ACHN (cell line): ENCODE measurements at regions not wholly inside any gene's neighbourhood (a gene's known extent, or its start where the extent isn't known, plus 50 kb on each side); places are given as distances from the start of the nearest gene placed in this dataset.
"Not testable (repeated sequence)": the region's sequence is repeated elsewhere in the genome, so short reads cannot be mapped to it uniquely, and the experiment has no call there.

Source experiments
- DNase-seq: peaks from one replicate; pipeline ENCODE4 v3.0.0-alpha.2; 2015
- in situ Hi-C: cut with HindIII; loops from 2 replicates; pipeline ENCODE4 v1.10.0; 2017; ENCODE audit warnings: low sequenced_read_pairs, low pct_ligation_motif_present, low pct_unique_long_range_greater_than_20kb

DNA sequence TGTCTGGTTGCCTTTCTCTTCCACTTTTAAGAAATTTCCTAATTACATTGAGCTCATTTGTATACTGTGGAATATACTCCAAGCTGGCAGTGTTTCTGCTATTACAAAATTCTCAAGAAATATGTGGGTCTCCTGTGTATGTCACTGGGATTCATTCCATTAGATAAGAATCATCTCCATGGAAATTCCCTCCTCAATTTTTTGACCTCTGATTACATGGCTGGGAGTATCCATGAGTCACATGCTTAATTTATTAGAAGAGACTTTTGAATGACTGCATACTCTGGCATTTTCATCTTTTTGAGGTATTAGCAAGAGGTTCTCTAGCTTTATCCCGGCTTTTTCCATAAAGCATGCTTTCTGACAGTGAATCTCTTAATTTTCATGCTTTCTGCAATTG lies 665.5 kb upstream of the CNTNAP5 start:
- DNase-seq, result no peak
- in situ Hi-C loops, result no loop called here

DNA sequence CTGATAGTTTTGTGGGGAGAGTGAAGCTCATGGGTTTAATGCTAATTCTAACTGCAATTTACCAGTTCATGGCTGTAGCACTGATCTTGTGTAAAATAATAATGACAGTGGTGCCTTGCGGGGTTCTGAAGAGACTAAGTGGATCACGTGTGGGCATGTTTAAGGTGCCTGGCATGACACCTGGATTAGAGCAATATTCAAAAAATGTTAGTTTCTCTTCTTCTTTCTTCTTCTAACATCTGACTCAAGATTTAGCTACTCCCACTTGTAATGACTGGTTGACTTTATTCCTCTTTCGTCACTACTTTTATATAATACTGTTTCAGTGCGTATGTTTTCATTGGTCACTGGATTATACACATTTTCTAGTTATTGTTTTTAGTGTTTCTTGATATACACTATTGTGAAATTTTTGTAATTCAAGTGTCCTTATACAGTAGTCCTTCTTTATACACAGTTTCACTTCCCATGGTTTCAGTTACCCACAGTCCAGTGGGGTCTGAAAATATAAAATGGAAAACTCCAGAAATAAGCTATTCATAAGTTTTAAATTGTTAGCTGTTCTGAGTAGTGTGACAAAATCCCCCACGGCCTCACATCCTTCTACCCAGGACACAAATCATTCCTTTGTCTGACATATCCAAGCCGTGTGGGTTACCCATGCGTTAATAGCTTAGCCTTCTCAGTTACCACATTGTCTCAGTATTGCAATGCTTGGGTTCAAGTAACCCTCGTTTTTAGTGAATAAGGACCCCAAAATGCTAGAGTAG lies 662.2 kb upstream of the CNTNAP5 start:
- in situ Hi-C loops, result no loop called here
- DNase-seq, result no peak

DNA sequence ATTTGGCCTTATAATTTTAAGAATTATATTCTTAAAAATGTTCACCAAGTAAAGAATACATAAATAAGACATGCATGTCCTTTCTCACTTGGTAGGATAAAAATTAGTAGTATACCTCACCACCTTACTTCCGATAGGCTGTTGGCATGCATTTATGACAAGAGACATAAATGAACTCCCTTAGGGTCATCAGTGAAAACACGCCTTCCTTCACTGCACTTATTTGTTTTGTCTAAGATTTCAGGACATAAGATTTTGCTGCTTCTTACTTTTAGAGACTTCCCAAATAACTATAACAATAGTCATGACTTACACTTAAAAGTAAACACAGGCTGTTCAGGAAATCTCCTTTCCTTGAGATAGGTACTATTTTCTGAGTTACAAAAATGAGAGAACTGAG lies 661.3 kb upstream of the CNTNAP5 start:
- DNase-seq, result no peak

DNA sequence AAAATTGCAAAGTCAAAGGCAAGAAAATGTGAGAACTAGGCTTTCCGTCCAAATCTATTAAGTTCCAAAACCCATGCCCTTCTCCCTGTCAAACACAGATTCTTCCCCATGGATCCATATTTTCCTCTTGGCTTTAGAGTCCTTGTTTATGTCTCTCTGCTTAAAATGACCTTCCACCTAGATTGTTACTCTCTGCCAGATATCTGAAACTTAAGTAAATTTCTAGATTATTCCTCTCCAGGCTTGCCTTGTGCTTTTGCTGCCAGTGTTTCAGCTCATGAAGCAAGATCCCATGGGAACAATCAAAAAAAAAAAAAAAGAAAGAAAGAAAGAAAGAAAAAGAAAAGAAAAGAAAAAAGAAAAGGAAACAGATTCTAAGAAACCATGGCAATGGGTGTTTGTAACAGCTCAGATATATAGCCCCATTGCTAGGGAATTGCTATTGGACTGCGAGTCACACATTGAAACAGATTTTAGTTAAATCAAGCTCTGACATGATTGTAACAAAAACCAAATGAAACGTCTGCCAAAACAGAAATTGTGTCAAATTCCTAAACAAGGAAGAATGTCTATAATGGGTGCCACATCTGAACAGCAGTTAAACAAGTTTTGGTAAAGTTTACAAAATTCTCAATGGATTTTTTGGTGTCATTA lies 660.7 kb upstream of the CNTNAP5 start:
- in situ Hi-C loops, result no loop called here
- DNase-seq, result no peak

More for the DNA sequence above, 661.3 kb upstream of the CNTNAP5 start:
- in situ Hi-C loops, result no loop called here

GRCh38 chr2:123366239-123366837 lies 658.7 kb upstream of the CNTNAP5 start:
- DNase-seq, result no peak
- in situ Hi-C loops, result no loop called here

- in situ Hi-C loops, result no loop called here
- no peak for DNase-seq
Observed at GRCh38 chr2:123370186-123370585, 654.9 kb upstream of the CNTNAP5 start.

GRCh38 chr2:123371535-123371934 lies 653.6 kb upstream of the CNTNAP5 start:
- in situ Hi-C loops, result no loop called here

DNA sequence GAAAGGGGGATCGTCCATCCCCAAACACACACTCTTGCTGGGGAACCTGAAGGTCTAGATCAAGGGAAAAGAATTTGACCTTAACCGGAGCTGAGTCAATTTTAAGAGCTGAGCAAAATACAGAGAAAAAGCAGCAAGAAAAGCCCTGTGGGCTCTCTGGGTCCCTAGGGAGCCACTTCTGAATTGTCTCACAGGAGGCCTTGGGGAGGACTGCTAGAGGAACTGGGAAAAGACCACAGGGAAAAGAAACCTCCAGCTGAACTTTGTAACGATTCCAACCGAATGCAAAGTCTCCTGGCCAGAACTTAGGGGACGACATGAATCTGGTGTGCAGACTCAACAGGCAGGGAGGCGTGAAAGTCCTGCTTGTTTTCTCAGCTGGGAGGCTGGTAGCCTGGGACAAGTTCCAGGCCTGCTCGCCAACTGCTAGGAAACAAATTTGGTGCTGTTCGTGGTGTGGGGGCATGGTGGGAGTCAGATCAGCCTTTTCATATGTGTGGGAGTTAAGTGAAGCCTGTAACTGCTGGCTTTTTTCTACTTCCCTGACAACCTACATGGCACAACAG lies 644.6 kb upstream of the CNTNAP5 start:
- DNase-seq, result no peak
- in situ Hi-C loops, result no loop called here

More at GRCh38 chr2:123371535-123371934, 653.6 kb upstream of the CNTNAP5 start:
- DNase-seq, result no peak

GRCh38 chr2:123415678-123416077 lies 609.4 kb upstream of the CNTNAP5 start:
- no peak for DNase-seq
- in situ Hi-C loops, result no loop called here

GRCh38 chr2:123419976-123420375 lies 605.1 kb upstream of the CNTNAP5 start:
- no peak for DNase-seq
- in situ Hi-C loops, result no loop called here

- DNase-seq, result no peak
- in situ Hi-C loops, result no loop called here
Observed at GRCh38 chr2:123434546-123435395, 590.3 kb upstream of the CNTNAP5 start.

- DNase-seq, result no peak
- in situ Hi-C loops, result no loop called here
Observed at GRCh38 chr2:123438251-123438650, 586.8 kb upstream of the CNTNAP5 start.

DNA sequence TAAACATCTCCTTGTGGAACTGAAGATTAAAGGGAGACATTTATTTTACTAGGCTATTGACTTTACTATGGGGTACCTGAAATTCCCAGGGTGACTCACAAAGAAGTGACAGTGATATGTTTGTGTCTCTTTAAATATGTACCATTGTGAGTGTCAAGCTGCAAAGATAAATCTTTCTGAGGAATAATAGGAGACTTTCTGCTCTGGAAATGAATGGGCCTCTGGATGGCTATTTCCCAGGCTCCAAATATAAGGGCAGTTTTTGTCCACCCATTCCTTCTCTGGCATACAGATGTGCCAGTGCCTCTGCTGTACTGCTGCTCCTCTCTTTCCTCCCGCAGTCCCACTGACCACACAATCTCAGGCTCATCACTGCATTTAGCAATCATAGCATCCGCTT lies 586.4 kb upstream of the CNTNAP5 start:
- in situ Hi-C loops, result no loop called here
- DNase-seq, result no peak

DNA sequence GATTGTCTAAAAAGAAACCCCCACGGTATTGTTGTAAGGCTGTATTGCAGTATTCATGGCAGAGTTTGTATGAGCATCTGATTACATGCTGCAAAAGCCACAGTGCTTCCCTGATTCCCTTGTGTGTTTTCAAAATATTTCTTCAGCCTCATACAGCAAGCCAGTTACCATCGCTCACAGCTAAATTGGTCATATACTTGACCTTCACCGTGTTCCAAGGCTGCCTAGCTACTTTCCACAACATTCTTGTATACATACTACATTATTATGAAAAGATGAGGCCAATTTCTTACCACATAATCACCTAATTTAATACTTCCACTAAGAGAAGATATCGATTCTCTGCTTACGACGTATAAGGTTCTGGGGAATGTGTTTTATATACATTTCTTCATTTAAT lies 576.3 kb upstream of the CNTNAP5 start:
- no peak for DNase-seq
- in situ Hi-C loops, result no loop called here

DNA sequence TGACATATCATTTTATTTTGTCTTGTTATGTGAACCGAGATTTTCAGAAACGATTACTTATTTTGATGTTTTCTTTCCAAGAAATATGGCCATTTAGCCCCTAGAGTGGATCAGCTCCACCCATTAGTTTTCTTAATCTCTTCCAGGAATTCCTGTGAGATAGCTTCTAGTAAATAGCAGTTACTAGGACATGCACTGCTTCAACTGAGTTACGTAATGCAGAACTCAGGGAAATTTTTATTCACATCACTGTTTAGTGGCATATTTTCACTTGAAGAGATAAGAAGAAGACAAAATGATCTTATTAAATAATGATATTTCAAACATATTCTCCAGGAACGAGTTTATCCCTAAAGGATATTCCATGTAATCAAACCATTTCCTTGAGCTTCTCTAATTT lies 573.5 kb upstream of the CNTNAP5 start:
- DNase-seq, result no peak
- in situ Hi-C loops, result no loop called here

GRCh38 chr2:123453046-123453700 lies 571.9 kb upstream of the CNTNAP5 start:
- DNase-seq, result no peak
- in situ Hi-C loops, result no loop called here

GRCh38 chr2:123453772-123454171 lies 571.3 kb upstream of the CNTNAP5 start:
- in situ Hi-C loops, result no loop called here
- DNase-seq, result no peak

DNA sequence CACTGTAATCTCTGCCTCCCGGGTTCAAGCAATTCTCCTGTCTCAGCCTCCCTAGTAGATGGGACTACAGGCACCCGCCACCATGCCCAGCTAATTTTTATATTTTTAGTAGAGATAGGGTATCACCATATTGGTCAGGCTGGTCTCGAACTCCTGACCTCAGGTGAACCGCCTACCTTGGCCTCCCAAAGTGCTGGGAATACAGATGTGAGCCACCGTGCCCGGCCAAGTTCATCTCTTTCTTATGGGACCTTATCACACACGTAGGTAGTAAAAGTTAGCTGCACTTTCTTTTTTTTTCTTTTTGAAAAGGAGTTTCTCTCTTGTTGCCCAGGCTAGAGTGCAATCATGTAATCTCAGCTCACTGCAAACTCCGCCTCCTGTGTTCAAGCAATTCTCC lies 569.9 kb upstream of the CNTNAP5 start:
- DNase-seq, in situ Hi-C loops: not testable (repeated sequence)
